Kidney epithelial cell (primary cell): ENCODE measurements at regions not wholly inside any gene's neighbourhood (a gene's known extent, or its start where the extent isn't known, plus 50 kb on each side); places are given as distances from the start of the nearest gene placed in this dataset.

ENCODE experiments used
- DNase-seq: peaks from one replicate; pipeline ENCODE4 v3.0.0-alpha.2; 2010; ENCODE audit warnings: low read depth
- H3K27me3 ChIP-seq: 2 replicates; pipeline ENCODE4 v1.6.0; 2011; ENCODE audit warnings: low read length; ENCODE audit not compliant: control insufficient read depth, insufficient read depth
- H3K36me3 ChIP-seq: 2 replicates; pipeline ENCODE4 v1.5.1; 2011; ENCODE audit warnings: low read length; ENCODE audit not compliant: control insufficient read depth, insufficient read depth
- H3K4me3 ChIP-seq: 2 replicates; pipeline ENCODE4 v1.5.1; 2011; ENCODE audit warnings: low read depth, mild to moderate bottlenecking, control low read depth, low read length
- TF ChIP-seq, protein P1 (sequence below): IDR thresholded peaks from 2 replicates; pipeline ENCODE4 v1.5.1; 2011; ENCODE audit warnings: mild to moderate bottlenecking, moderate library complexity, low read length, control low read depth, inconsistent platforms; ENCODE audit not compliant: insufficient read depth, poor library complexity, severe bottlenecking

GRCh38 chr6:147852772-147853171 lies 344.3 kb downstream of the SAMD5 start:
- TF ChIP-seq, protein P1, sequence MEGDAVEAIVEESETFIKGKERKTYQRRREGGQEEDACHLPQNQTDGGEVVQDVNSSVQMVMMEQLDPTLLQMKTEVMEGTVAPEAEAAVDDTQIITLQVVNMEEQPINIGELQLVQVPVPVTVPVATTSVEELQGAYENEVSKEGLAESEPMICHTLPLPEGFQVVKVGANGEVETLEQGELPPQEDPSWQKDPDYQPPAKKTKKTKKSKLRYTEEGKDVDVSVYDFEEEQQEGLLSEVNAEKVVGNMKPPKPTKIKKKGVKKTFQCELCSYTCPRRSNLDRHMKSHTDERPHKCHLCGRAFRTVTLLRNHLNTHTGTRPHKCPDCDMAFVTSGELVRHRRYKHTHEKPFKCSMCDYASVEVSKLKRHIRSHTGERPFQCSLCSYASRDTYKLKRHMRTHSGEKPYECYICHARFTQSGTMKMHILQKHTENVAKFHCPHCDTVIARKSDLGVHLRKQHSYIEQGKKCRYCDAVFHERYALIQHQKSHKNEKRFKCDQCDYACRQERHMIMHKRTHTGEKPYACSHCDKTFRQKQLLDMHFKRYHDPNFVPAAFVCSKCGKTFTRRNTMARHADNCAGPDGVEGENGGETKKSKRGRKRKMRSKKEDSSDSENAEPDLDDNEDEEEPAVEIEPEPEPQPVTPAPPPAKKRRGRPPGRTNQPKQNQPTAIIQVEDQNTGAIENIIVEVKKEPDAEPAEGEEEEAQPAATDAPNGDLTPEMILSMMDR = no peak
- no peak for DNase-seq
- Histone ChIP-seq H3K4me3 (no peak overlapping the region), H3K27me3 (no peaks in the 10 kb centered on the region), H3K36me3 (no peaks in the 10 kb centered on the region)

DNA sequence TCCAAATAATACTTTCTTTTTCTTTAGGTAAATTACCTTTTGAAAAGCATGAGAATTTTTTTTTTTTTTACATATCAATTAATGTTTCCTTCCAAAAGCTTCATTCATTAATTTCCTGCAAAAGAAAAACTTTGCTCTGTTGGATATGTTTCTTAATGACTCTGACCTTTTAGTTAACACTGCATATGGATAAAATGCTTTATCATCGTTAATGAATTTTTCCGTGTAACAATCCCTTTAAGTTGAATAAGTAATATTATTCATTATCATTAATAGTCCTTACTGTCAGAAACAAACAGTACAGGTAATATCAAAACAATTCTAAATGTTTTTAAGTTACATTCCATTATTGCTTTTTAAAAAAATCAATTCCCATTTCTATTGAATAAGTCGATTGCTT lies 345.1 kb downstream of the SAMD5 start:
- Histone ChIP-seq H3K27me3 (no peaks in the 10 kb centered on the region), H3K36me3 (no peaks in the 10 kb centered on the region), H3K4me3 (no peak overlapping the region)
- TF ChIP-seq, protein P1 = no peak
- DNase-seq = no peak

GRCh38 chr6:147855803-147856482 lies 347.5 kb downstream of the SAMD5 start:
- no peaks in the 10 kb centered on the region for H3K27me3 ChIP-seq
- H3K36me3 ChIP-seq = no peaks in the 10 kb centered on the region
- TF ChIP-seq, protein P1 = no peak
- DNase-seq = no peak
- H3K4me3 ChIP-seq = no peak overlapping the region

- H3K4me3 ChIP-seq = no peak overlapping the region
- H3K36me3 ChIP-seq = no peaks in the 10 kb centered on the region
- H3K27me3 ChIP-seq = no peaks in the 10 kb centered on the region
- TF ChIP-seq, protein P1 = no peak
- no peak for DNase-seq
Observed at GRCh38 chr6:147856687-147857086, 348.2 kb downstream of the SAMD5 start.

DNA sequence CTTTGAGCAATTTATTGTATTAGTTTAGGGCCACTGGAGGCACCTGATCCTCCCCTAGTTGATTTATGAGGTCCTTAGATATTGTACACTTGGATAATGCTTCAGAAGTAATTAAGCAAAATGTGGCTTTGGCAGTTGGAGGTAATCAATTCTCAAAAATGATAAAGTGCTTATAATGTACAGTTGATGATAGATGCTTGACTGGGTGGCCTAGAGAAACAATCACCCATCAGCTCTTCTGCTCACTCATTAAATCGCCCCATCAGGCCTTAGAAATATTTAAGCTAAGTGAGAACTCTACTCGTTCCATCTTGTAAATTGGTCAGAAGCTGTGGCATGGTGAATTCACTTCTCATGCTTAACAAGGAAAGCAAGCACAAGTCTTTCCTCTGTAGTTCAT lies 349.9 kb downstream of the SAMD5 start:
- no peaks in the 10 kb centered on the region for H3K27me3 ChIP-seq
- no peaks in the 10 kb centered on the region for H3K36me3 ChIP-seq
- DNase-seq = no peak
- H3K4me3 ChIP-seq = no peak overlapping the region
- TF ChIP-seq, protein P1 = no peak

DNA sequence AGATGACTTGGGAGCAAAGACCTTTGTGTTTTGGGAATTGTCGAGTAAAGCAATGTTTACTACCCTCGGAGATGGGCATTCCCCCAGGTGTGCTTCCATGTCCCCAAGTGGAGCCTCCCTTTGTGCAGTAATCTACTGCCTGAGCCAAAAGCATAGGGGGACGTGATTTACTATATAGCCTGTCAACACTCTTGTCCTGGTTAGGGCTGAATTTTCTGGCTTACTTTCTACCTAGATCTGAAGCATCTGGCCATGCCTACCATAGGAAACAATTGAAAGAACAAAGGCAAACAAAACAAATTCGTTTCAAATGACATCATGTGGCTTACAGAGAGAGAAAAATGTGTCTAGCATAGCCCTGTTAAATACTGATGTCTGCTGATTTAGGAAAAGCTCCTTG lies 350.6 kb downstream of the SAMD5 start:
- no peaks in the 10 kb centered on the region for H3K36me3 ChIP-seq
- DNase-seq = no peak
- H3K27me3 ChIP-seq = no peaks in the 10 kb centered on the region
- TF ChIP-seq, protein P1 = no peak
- no peak overlapping the region for H3K4me3 ChIP-seq
